Endodermal cell (in vitro differentiated cells): ENCODE measurements at regions not wholly inside any gene's neighbourhood (a gene's known extent, or its start where the extent isn't known, plus 50 kb on each side); places are given as distances from the start of the nearest gene placed in this dataset.

Experiments used
- DNase-seq: peaks from one replicate; pipeline ENCODE4 v3.0.0-alpha.2; 2017
- H3K27ac ChIP-seq: 2 replicates; pipeline ENCODE4 v1.5.1; 2013; ENCODE audit warnings: mild to moderate bottlenecking, low read depth, low read length, moderate library complexity
- H3K27me3 ChIP-seq: 2 replicates; pipeline ENCODE4 v1.6.1; 2013; ENCODE audit warnings: mild to moderate bottlenecking, low read length, moderate library complexity; ENCODE audit not compliant: insufficient read depth, control insufficient read depth, poor library complexity, severe bottlenecking
- H3K36me3 ChIP-seq: 2 replicates; pipeline ENCODE4 v1.7.0; 2013; ENCODE audit warnings: mild to moderate bottlenecking, low read length, moderate library complexity; ENCODE audit not compliant: control insufficient read depth, insufficient read depth
- H3K4me1 ChIP-seq: one replicate; pipeline ENCODE4 v1.7.0; 2013; ENCODE audit warnings: low read length; ENCODE audit not compliant: control insufficient read depth, insufficient read depth
- H3K4me3 ChIP-seq: 2 replicates; pipeline ENCODE4 v1.5.1; 2013; ENCODE audit warnings: mild to moderate bottlenecking, low read length, moderate library complexity
- H3K9ac ChIP-seq: 2 replicates; pipeline ENCODE4 v1.6.1; 2013; ENCODE audit warnings: mild to moderate bottlenecking, low read length, moderate library complexity; ENCODE audit not compliant: poor library complexity, severe bottlenecking; ENCODE audit errors: extremely low read depth
- H3K9me3 ChIP-seq: 2 replicates; pipeline ENCODE4 v1.6.1; 2013; ENCODE audit warnings: mild to moderate bottlenecking, low read length, moderate library complexity; ENCODE audit not compliant: control insufficient read depth
- H3K27ac Mint-ChIP-seq: 2 replicates; pipeline ENCODE4 v1.8.0; 2020; ENCODE audit warnings: mixed read lengths
- H3K27me3 Mint-ChIP-seq: 2 replicates; pipeline ENCODE4 v1.8.0; 2021; ENCODE audit warnings: mild to moderate bottlenecking, mixed read lengths; ENCODE audit not compliant: insufficient read depth
- H3K36me3 Mint-ChIP-seq: 2 replicates; pipeline ENCODE4 v1.8.0; 2020; ENCODE audit warnings: low read depth, mixed read lengths
- H3K4me1 Mint-ChIP-seq: 2 replicates; pipeline ENCODE4 v1.8.0; 2020; ENCODE audit warnings: mixed read lengths
- H3K4me3 Mint-ChIP-seq: 2 replicates; pipeline ENCODE4 v1.8.0; 2020; ENCODE audit warnings: mild to moderate bottlenecking, moderate library complexity, mixed read lengths
- H3K9me3 Mint-ChIP-seq: 2 replicates; pipeline ENCODE4 v1.8.0; 2020; ENCODE audit warnings: mild to moderate bottlenecking, mixed read lengths
- WGBS, 2 experiments: methylation state at CpG; one replicate each; pipeline versions ENCODE4 v1.1.5 to v1.1.7; 2013; ENCODE audit warnings: missing lambda C conversion rate in 2 of 2, mixed read lengths in 1 of 2; ENCODE audit not compliant: insufficient coverage in 1 of 2, insufficient read length in 1 of 2; 5-methylcytosine and 5-hydroxymethylcytosine counted together
- TF ChIP-seq, protein P1 (sequence below): fragments of 200-600 bp; sonication (generic); conservative IDR thresholded peaks from 2 replicates; pipeline ENCODE4 v1.5.0; 2021; ENCODE audit warnings: antibody characterized with exemption, mild to moderate bottlenecking

DNA sequence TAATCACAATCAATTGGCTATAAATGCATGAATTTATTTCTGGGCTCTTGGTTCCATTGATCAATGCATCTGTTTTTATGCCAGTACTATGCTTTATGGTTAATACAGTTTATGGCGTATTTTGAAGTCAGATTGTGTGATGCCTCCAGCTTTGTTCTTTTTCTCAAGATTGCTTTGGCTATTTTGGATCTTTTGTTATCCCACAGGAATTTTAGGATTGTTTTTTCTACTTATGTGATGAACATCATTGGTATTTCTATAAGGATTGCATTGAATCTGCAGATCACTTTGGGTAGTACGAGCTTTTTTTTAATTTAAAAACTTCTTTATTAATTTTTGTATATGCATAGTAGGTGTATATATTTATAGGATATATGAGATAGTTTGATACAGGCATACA is 338.7 kb upstream of the IGFBP7 start:
- no peaks in the 10 kb centered on the region for H3K27me3 ChIP-seq
- Mint-ChIP-seq H3K36me3 (no peaks in the 10 kb centered on the region), H3K27me3 (no peaks in the 10 kb centered on the region), H3K27ac (no peak overlapping the region), H3K9me3 (peaks cover 11% of the 10 kb centered on the region), H3K4me1 (peaks cover 5% of the 10 kb centered on the region), H3K4me3 (no peak overlapping the region)
- no peak overlapping the region for H3K9ac ChIP-seq
- DNase-seq = no peak
- no peak overlapping the region for H3K4me3 ChIP-seq
- no peaks in the 10 kb centered on the region for H3K36me3 ChIP-seq
- 3% methylated on average over 1 of the region's 2 CpGs; no CpG with 5 or more reads in 1 of the 2 experiments for WGBS, 2 experiments
- H3K4me1 ChIP-seq = no peaks in the 10 kb centered on the region
- H3K27ac ChIP-seq = no peak overlapping the region
- TF ChIP-seq, protein P1, sequence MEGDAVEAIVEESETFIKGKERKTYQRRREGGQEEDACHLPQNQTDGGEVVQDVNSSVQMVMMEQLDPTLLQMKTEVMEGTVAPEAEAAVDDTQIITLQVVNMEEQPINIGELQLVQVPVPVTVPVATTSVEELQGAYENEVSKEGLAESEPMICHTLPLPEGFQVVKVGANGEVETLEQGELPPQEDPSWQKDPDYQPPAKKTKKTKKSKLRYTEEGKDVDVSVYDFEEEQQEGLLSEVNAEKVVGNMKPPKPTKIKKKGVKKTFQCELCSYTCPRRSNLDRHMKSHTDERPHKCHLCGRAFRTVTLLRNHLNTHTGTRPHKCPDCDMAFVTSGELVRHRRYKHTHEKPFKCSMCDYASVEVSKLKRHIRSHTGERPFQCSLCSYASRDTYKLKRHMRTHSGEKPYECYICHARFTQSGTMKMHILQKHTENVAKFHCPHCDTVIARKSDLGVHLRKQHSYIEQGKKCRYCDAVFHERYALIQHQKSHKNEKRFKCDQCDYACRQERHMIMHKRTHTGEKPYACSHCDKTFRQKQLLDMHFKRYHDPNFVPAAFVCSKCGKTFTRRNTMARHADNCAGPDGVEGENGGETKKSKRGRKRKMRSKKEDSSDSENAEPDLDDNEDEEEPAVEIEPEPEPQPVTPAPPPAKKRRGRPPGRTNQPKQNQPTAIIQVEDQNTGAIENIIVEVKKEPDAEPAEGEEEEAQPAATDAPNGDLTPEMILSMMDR = no peak
- peaks cover 23% of the 10 kb centered on the region for H3K9me3 ChIP-seq

DNA sequence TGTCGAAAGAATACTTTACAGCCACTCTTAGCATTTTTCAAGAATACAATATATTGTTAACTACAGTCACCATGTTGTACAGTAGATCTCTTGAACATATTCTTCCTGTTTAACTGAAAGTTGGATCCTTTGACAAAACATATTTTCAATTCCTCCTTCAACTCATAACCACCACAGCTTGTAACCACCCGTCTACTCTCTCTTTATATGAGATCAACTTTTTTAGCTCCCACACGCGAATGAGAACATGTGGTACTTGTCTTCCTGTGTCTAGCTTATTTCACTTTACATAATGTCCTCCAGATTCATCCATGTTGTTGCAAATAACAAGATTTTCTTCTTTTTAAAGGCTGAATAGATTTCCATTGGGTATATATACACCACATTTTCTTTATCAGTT is 338.3 kb upstream of the IGFBP7 start:
- Histone ChIP-seq H3K27ac (no peak overlapping the region), H3K36me3 (no peaks in the 10 kb centered on the region), H3K9ac (no peak overlapping the region), H3K4me3 (no peak overlapping the region), H3K9me3 (peaks cover 19% of the 10 kb centered on the region), H3K4me1 (no peaks in the 10 kb centered on the region), H3K27me3 (no peaks in the 10 kb centered on the region)
- Mint-ChIP-seq H3K27ac (no peak overlapping the region), H3K9me3 (peaks cover 11% of the 10 kb centered on the region), H3K27me3 (peaks cover 2% of the 10 kb centered on the region), H3K4me3 (no peak overlapping the region), H3K4me1 (peaks cover 5% of the 10 kb centered on the region), H3K36me3 (no peaks in the 10 kb centered on the region)
- TF ChIP-seq, protein P1 = no peak
- 88 to 91% methylated on average over 3 to 4 of the region's 4 CpGs for WGBS, 2 experiments
- no peak for DNase-seq

DNA sequence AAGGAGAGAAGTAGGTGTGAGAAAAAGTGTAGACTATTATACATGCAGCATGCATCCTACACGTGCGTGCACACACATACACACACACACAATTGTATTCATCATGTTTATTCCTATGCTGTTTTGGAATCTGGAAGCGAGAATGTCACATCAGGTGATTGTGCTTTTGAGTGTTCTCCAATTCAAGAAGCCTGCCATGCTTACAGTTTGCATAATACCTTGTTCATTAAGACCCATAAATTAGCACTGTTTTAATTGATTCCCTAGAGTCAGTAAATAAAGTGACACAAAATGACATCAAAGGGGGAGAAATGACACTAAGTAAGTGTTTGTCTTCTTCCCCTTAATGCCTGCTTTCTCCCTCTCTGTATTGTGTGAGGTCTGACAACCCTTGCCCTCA is 336.1 kb upstream of the IGFBP7 start:
- Mint-ChIP-seq H3K4me3 (no peak overlapping the region), H3K27me3 (peaks cover 2% of the 10 kb centered on the region), H3K9me3 (peaks cover 10% of the 10 kb centered on the region), H3K4me1 (peaks cover 5% of the 10 kb centered on the region), H3K27ac (no peak overlapping the region), H3K36me3 (no peaks in the 10 kb centered on the region)
- no peak for DNase-seq
- TF ChIP-seq, protein P1 = no peak
- Histone ChIP-seq H3K4me3 (no peak overlapping the region), H3K4me1 (no peaks in the 10 kb centered on the region), H3K9ac (no peak overlapping the region), H3K36me3 (no peaks in the 10 kb centered on the region), H3K9me3 (peaks cover 14% of the 10 kb centered on the region), H3K27me3 (no peaks in the 10 kb centered on the region), H3K27ac (no peak overlapping the region)
- 92 to 100% methylated on average over 1 to 3 of the region's 3 CpGs for WGBS, 2 experiments
